OCI-LY7 (cell line): ENCODE measurements at regions not wholly inside any gene's neighbourhood (a gene's known extent, or its start where the extent isn't known, plus 50 kb on each side); places are given as distances from the start of the nearest gene placed in this dataset.
"Not testable (repeated sequence)": the region's sequence is repeated elsewhere in the genome, so short reads cannot be mapped to it uniquely, and the experiment has no call there.

Experiments used
- BruUV-seq: library from RNA; stranded (reverse); fragments of 400-500 nt; replicated peaks from 2 replicates; lab custom pipeline; 2021; lab: Mats Ljungman, UMichigan
- CTCF ChIA-PET: fragments of 300-600 bp; sonication (Branson Sonifier 250); formaldehyde crosslinking; loops from one replicate; lab custom pipeline; 2022; ENCODE audit warnings: antibody characterized with exemption; ENCODE audit not compliant: unreplicated experiment; lab: Charles Lee
- POLR2A ChIA-PET: fragments of 300-600 bp; sonication (Branson Sonifier 250); formaldehyde crosslinking; loops from one replicate; lab custom pipeline; 2022; ENCODE audit warnings: antibody characterized with exemption; lab: Charles Lee
- DNase-seq: peaks from one replicate; pipeline ENCODE4 v3.0.0-alpha.2; 2015; ENCODE audit warnings: low spot score
- H2AFZ ChIP-seq: fragments of 200-600 bp; sonication (generic), shearing (Covaris generic); 2 replicates; pipeline ENCODE4 v1.6.1; 2014; ENCODE audit warnings: mild to moderate bottlenecking, antibody characterized with exemption, low read length, moderate library complexity
- H3K27ac ChIP-seq: fragments of 200-600 bp; sonication (generic); 2 replicates; pipeline ENCODE4 v1.5.1; 2014; ENCODE audit warnings: mixed run types, low read depth, mild to moderate bottlenecking, moderate library complexity, low read length, inconsistent platforms; ENCODE audit not compliant: poor library complexity, severe bottlenecking
- H3K36me3 ChIP-seq: fragments of 200-600 bp; sonication (generic); 2 replicates; pipeline ENCODE4 v1.6.1; 2014; ENCODE audit warnings: mild to moderate bottlenecking, antibody characterized with exemption, low read length, moderate library complexity, mixed read lengths; ENCODE audit not compliant: insufficient read depth
- H3K4me1 ChIP-seq: fragments of 200-600 bp; sonication (generic); 2 replicates; pipeline ENCODE4 v1.5.1; 2014; ENCODE audit warnings: mild to moderate bottlenecking, low read length; ENCODE audit not compliant: insufficient read depth, poor library complexity, severe bottlenecking
- H3K4me2 ChIP-seq: fragments of 200-600 bp; sonication (generic); 2 replicates; pipeline ENCODE4 v1.6.1; 2014; ENCODE audit warnings: mild to moderate bottlenecking, low read length
- H3K4me3 ChIP-seq: fragments of 200-600 bp; sonication (generic); 2 replicates; pipeline ENCODE4 v1.5.1; 2014; ENCODE audit warnings: mild to moderate bottlenecking, low read depth, low read length; ENCODE audit not compliant: poor library complexity, severe bottlenecking
- H3K79me2 ChIP-seq: fragments of 200-600 bp; sonication (generic); 2 replicates; pipeline ENCODE4 v1.6.1; 2016; ENCODE audit warnings: low read depth, mild to moderate bottlenecking, low read length, moderate library complexity, mixed read lengths; ENCODE audit not compliant: insufficient read depth
- H3K9me2 ChIP-seq: fragments of 200-600 bp; sonication (generic); 2 replicates; pipeline ENCODE4 v1.6.1; 2016; ENCODE audit warnings: mild to moderate bottlenecking, low read length, mixed read lengths; ENCODE audit not compliant: insufficient read depth
- H3K9me3 ChIP-seq: fragments of 200-600 bp; sonication (generic); 2 replicates; pipeline ENCODE4 v1.6.1; 2014; ENCODE audit warnings: mild to moderate bottlenecking, mixed run types, low read length, mixed read lengths
- H4K20me1 ChIP-seq: fragments of 200-600 bp; sonication (generic); 2 replicates; pipeline ENCODE4 v1.6.1; 2014; ENCODE audit warnings: mild to moderate bottlenecking, antibody characterized with exemption, low read length, moderate library complexity, mixed read lengths; ENCODE audit not compliant: insufficient read depth
- EZH2phosphoT487 ChIP-seq: fragments of 200-600 bp; sonication (generic); IDR thresholded peaks from 2 replicates; pipeline ENCODE4 v1.6.1; 2018; ENCODE audit warnings: low read depth, borderline replicate concordance, mild to moderate bottlenecking, mixed run types, antibody characterized with exemption, low read length, moderate library complexity, mixed read lengths
- intact Hi-C: fragments of 100-400 bp; cut with micrococcal nuclease; formaldehyde crosslinking; loops from one replicate; pipeline ENCODE4 v1.10.0; 2022; ENCODE audit not compliant: unreplicated experiment
- TF ChIP-seq, protein P1 (sequence below): fragments of 200-600 bp; sonication (generic); conservative IDR thresholded peaks from 2 replicates; pipeline ENCODE4 v1.5.1; 2014; ENCODE audit warnings: mild to moderate bottlenecking, antibody characterized with exemption, low read length, moderate library complexity, mixed read lengths

DNA sequence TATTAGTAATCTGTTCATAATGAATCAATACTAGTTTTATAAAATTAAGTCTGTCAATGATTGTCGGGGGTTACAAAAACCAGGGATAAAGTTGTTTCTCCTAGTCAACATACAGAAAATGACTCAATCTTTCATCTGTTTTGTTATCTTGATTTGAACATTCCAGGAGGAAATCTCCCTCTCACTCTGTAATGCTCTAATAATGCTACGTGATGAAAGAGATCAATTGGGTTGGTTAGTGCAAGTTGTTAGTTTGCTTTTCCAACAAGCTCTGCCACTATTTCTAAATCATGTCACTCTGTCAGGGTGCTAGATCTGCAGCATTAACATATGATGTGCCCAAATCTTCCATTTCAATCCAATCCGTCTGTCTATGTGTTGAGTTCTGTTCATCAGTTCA lies 379.5 kb upstream of the GJE1 start:
- intact Hi-C loops, result no loop called here
- BruUV-seq, result no TSS peak
- POLR2A ChIA-PET, result no interaction called here
- Histone ChIP-seq H3K79me2 (no peaks in the 10 kb centered on the region), H3K4me2 (no peak overlapping the region), H3K27ac (no peak overlapping the region), H3K4me1 (no peaks in the 10 kb centered on the region), H3K9me2 (no peaks in the 10 kb centered on the region), H3K4me3 (no peak overlapping the region), H3K36me3 (no peaks in the 10 kb centered on the region), H4K20me1 (no peaks in the 10 kb centered on the region), H3K9me3 (no peaks in the 10 kb centered on the region), H2AFZ (no peak overlapping the region)
- CTCF ChIA-PET, result no interaction called here
- TF ChIP-seq, protein P1, sequence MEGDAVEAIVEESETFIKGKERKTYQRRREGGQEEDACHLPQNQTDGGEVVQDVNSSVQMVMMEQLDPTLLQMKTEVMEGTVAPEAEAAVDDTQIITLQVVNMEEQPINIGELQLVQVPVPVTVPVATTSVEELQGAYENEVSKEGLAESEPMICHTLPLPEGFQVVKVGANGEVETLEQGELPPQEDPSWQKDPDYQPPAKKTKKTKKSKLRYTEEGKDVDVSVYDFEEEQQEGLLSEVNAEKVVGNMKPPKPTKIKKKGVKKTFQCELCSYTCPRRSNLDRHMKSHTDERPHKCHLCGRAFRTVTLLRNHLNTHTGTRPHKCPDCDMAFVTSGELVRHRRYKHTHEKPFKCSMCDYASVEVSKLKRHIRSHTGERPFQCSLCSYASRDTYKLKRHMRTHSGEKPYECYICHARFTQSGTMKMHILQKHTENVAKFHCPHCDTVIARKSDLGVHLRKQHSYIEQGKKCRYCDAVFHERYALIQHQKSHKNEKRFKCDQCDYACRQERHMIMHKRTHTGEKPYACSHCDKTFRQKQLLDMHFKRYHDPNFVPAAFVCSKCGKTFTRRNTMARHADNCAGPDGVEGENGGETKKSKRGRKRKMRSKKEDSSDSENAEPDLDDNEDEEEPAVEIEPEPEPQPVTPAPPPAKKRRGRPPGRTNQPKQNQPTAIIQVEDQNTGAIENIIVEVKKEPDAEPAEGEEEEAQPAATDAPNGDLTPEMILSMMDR, result no peak
- no peak for TF ChIP-seq EZH2phosphoT487
- no peak for DNase-seq

DNA sequence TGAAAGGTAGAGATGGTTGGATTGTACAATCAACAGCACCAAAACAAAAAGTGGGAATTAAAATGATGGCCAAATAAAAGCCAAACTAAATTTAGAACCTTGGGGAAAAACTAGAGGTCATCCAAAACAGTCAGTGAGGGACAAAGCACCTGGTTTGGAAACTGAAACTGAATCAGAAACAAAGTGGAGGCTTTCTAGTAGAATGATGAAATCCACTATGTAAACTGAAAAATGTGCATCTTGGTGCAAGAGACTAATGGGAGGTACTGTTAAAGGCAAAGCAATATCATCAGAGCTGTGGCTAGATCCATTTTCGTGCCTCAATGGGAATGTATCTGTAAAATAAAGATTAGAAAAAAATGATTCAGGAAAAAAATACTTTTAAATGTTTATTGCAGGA lies 380.0 kb upstream of the GJE1 start:
- no peak overlapping the region for H3K27ac ChIP-seq
- TF ChIP-seq EZH2phosphoT487, result no peak
- TF ChIP-seq, protein P1, result no peak
- intact Hi-C loops, result no loop called here
- ChIA-PET POLR2A (no interaction called here), CTCF (no interaction called here)
- no peak overlapping the region for H3K4me2 ChIP-seq
- H3K9me3 ChIP-seq, result no peaks in the 10 kb centered on the region
- no TSS peak for BruUV-seq
- no peaks in the 10 kb centered on the region for H3K36me3 ChIP-seq
- no peaks in the 10 kb centered on the region for H3K9me2 ChIP-seq
- no peak overlapping the region for H3K4me3 ChIP-seq
- H3K4me1 ChIP-seq, result no peaks in the 10 kb centered on the region
- no peaks in the 10 kb centered on the region for H4K20me1 ChIP-seq
- DNase-seq, result no peak
- no peak overlapping the region for H2AFZ ChIP-seq
- no peaks in the 10 kb centered on the region for H3K79me2 ChIP-seq

DNA sequence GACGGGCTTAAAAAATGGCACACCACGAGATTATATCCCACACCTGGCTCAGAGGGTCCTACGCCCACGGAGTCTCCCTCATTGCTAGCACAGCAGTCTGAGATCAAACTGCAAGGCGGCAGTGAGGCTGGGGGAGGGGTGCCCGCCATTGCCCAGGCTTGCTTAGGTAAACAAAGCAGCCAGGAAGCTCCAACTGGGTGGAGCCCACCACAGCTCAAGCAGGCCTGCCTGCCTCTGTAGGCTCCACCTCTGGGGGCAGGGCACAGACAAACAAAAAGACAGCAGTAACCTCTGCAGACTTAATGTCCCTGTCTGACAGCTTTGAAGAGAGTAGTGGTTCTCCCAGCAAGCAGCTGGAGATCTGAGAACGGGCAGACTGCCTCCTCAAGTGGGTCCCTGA lies 386.4 kb upstream of the GJE1 start:
- H3K9me2 ChIP-seq, DNase-seq, H3K4me1 ChIP-seq, H3K9me3 ChIP-seq, POLR2A ChIA-PET, H4K20me1 ChIP-seq, H2AFZ ChIP-seq, H3K4me2 ChIP-seq, H3K4me3 ChIP-seq, intact Hi-C loops, H3K79me2 ChIP-seq, H3K27ac ChIP-seq, H3K36me3 ChIP-seq, BruUV-seq, CTCF ChIA-PET: not testable (repeated sequence)
